ENCODE measurements at regions not wholly inside any gene's neighbourhood (a gene's known extent, or its start where the extent isn't known, plus 50 kb on each side); places are given as distances from the start of the nearest gene placed in this dataset.

GRCh38 chr5:103497781-103498180, 64.8 kb downstream of the NUDT12 start:
- TF ChIP-seq CTCF (IDR thresholded peaks at IDR 0.05; ENCODE audit: poor library complexity, severe bottlenecking), result no peak
- TF ChIP-seq REST (IDR thresholded peaks at IDR 0.05; ENCODE audit: borderline replicate concordance), result no peak
- no peak for TF ChIP-seq EP300 (conservative IDR thresholded peaks at IDR 0.05; ENCODE audit: poor library complexity, severe bottlenecking)
- TF ChIP-seq SMC3 (conservative IDR thresholded peaks at IDR 0.05; ENCODE audit: poor library complexity), result no peak
- no peak for TF ChIP-seq RAD21 (conservative IDR thresholded peaks at IDR 0.05)
- no peak for TF ChIP-seq POLR2AphosphoS5 (IDR thresholded peaks at IDR 0.05)
